Lung (tissue), 11 donors: ENCODE measurements at regions not wholly inside any gene's neighbourhood (a gene's known extent, or its start where the extent isn't known, plus 50 kb on each side); places are given as distances from the start of the nearest gene placed in this dataset.

Source experiments
- ATAC-seq: fragments of 200-7000 bp; cut with Tn5 transposase; one replicate; pipeline ENCODE4 v1.9.1; 2020; ENCODE audit warnings: moderate number of reproducible peaks; ENCODE audit not compliant: insufficient read depth, low FRiP score
- DNase-seq, 3 donors: peaks; one replicate each; pipeline ENCODE4 v3.0.0-alpha.2; 2013 to 2017
- H3K27ac ChIP-seq, 2 donors: one replicate each; pipeline ENCODE4 v1.5.1; 2013; ENCODE audit warnings: mild to moderate bottlenecking in 2 of 2, moderate library complexity in 2 of 2, control low read depth in 1 of 2, inconsistent platforms in 1 of 2, low read depth in 1 of 2, low read length in 1 of 2
- H3K27me3 ChIP-seq, 3 donors: one replicate each; pipeline ENCODE4 v1.5.1; 2013; ENCODE audit warnings: low read length in 2 of 3; ENCODE audit not compliant: control insufficient read depth in 3 of 3, insufficient read depth in 3 of 3
- H3K36me3 ChIP-seq, 4 donors: one replicate each; pipeline ENCODE4 v1.5.1; 2013; ENCODE audit warnings: low read length in 4 of 4, mild to moderate bottlenecking in 1 of 4, moderate library complexity in 1 of 4; ENCODE audit not compliant: control insufficient read depth in 4 of 4, insufficient read depth in 4 of 4
- H3K4me1 ChIP-seq, 5 donors: one replicate each; pipeline ENCODE4 v1.5.1; 2013; ENCODE audit warnings: low read length in 5 of 5, mild to moderate bottlenecking in 2 of 5, moderate library complexity in 1 of 5; ENCODE audit not compliant: control insufficient read depth in 5 of 5, insufficient read depth in 5 of 5
- H3K4me3 ChIP-seq: one replicate; pipeline ENCODE4 v1.5.1; 2013; ENCODE audit warnings: mild to moderate bottlenecking, control low read depth, moderate library complexity
- H3K9ac ChIP-seq, 2 donors: one replicate each; pipeline ENCODE4 v1.5.1; 2013; ENCODE audit warnings: low read length in 2 of 2, control low read depth in 1 of 2; ENCODE audit not compliant: insufficient read depth in 1 of 2
- H3K9me3 ChIP-seq, 4 donors: one replicate each; pipeline ENCODE4 v1.5.1; 2013; ENCODE audit warnings: low read length in 3 of 4, mild to moderate bottlenecking in 1 of 4, moderate library complexity in 1 of 4; ENCODE audit not compliant: control insufficient read depth in 4 of 4, insufficient read depth in 3 of 4
- WGBS, 2 donors: extraction: QIAGEN DNeasy Blood & Tissue Kit; methylation state at CpG; one replicate each; pipeline ENCODE4 v1.1.7; 2013; 5-methylcytosine and 5-hydroxymethylcytosine counted together
- TF ChIP-seq, protein P1 (sequence below): IDR thresholded peaks from 2 replicates; pipeline ENCODE4 v1.5.1; 2012; ENCODE audit warnings: mild to moderate bottlenecking; ENCODE audit errors: control extremely low read depth, extremely low read depth
- donor health status: control.
- donor health status: control.
- donor health status: Bipolar disorder and iron deficiency.
- donor health status: healthy.
- donor health status: DM: yes; HTN: yes; CAD: no.

GRCh38 chr6:144659202-144660182 is 374.4 kb downstream of the UTRN start:
- Histone ChIP-seq H3K4me1 (peaks cover 0 to 39% (median 3%) of the 10 kb centered on the region in 5 donors), H3K9me3 (no peaks in the 10 kb centered on the region), H3K9ac (peak overlapping the region in 1 of 2 donors; percentile 63), H3K4me3 (no peak overlapping the region), H3K27ac (peak overlapping the region in 1 of 2 donors; percentile 42), H3K36me3 (peaks cover 0 to 1% (median 0%) of the 10 kb centered on the region in 4 donors), H3K27me3 (no peaks in the 10 kb centered on the region)
- DNase-seq (peak; percentile 59 to 84 (median 77)), ATAC-seq (no peak)
- TF ChIP-seq, protein P1, sequence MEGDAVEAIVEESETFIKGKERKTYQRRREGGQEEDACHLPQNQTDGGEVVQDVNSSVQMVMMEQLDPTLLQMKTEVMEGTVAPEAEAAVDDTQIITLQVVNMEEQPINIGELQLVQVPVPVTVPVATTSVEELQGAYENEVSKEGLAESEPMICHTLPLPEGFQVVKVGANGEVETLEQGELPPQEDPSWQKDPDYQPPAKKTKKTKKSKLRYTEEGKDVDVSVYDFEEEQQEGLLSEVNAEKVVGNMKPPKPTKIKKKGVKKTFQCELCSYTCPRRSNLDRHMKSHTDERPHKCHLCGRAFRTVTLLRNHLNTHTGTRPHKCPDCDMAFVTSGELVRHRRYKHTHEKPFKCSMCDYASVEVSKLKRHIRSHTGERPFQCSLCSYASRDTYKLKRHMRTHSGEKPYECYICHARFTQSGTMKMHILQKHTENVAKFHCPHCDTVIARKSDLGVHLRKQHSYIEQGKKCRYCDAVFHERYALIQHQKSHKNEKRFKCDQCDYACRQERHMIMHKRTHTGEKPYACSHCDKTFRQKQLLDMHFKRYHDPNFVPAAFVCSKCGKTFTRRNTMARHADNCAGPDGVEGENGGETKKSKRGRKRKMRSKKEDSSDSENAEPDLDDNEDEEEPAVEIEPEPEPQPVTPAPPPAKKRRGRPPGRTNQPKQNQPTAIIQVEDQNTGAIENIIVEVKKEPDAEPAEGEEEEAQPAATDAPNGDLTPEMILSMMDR, result no peak
- 47 to 55% methylated on average over 14 of the region's 14 CpGs for WGBS, 2 donors

GRCh38 chr6:144660561-144661115 is 375.5 kb downstream of the UTRN start:
- Histone ChIP-seq H3K9me3 (no peaks in the 10 kb centered on the region), H3K9ac (peak overlapping the region in 1 of 2 donors; percentile 7), H3K36me3 (peaks cover 0 to 1% (median 0%) of the 10 kb centered on the region in 4 donors), H3K27me3 (no peaks in the 10 kb centered on the region), H3K4me1 (peaks cover 0 to 34% (median 2%) of the 10 kb centered on the region in 5 donors), H3K27ac (no peak overlapping the region), H3K4me3 (no peak overlapping the region)
- WGBS, 2 donors, result 84 to 95% methylated on average over 7 of the region's 7 CpGs
- TF ChIP-seq, protein P1, result no peak
- DNase-seq (peak in 2 of 3 donors; percentile 21 to 42), ATAC-seq (no peak)

DNA sequence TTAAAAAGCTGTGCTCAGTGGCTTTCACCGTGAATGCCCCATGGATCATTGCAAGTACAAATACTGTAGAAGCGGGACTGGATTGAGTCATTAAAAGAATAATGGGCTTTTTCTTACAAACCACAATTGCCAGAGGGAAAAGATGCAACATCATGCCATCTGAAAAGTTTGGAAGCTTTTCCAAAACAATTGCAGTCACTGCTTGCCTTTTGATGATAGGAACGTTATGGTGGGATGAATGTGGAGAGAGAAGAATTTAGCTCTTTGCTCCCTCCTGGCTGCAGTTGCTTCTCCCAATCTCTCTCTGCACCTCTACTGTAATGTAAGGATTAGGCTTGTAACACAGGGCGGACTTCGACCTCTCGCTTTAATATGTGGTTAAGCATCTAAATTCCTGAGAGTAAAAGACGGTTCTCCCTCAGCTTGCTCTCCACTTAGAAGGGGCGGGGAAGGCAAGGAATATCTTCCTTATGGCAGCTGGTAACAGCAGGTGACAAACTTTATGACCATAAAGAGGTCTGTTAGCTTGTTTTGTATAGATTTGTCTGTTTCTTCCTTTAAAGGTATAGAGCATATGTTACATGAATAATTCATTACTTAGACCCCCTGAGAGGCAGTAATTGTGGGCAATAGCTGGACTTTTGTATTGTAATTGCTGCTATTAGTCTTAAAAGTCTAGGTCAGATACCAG is 376.1 kb downstream of the UTRN start:
- peaks cover 0 to 31% (median 3%) of the 10 kb centered on the region in 5 donors for H3K4me1 ChIP-seq
- TF ChIP-seq, protein P1, result no peak
- 89 to 93% methylated on average over 8 of the region's 8 CpGs for WGBS, 2 donors
- peak overlapping the region in 1 of 2 donors; percentile 57 for H3K9ac ChIP-seq
- no peak overlapping the region for H3K4me3 ChIP-seq
- peaks cover 0 to 1% (median 0%) of the 10 kb centered on the region in 4 donors for H3K36me3 ChIP-seq
- no peak overlapping the region for H3K27ac ChIP-seq
- H3K27me3 ChIP-seq, result no peaks in the 10 kb centered on the region
- no peaks in the 10 kb centered on the region for H3K9me3 ChIP-seq
- DNase-seq (peak in 1 of 3 donors; percentile 39), ATAC-seq (no peak)
